GM19238 (cell line): ENCODE measurements at regions not wholly inside any gene's neighbourhood (a gene's known extent, or its start where the extent isn't known, plus 50 kb on each side); places are given as distances from the start of the nearest gene placed in this dataset.

Source experiments
- DNase-seq: peaks from one replicate; pipeline ENCODE4 v3.0.0; 2011; ENCODE audit warnings: low spot score; ENCODE audit not compliant: insufficient read length

DNA sequence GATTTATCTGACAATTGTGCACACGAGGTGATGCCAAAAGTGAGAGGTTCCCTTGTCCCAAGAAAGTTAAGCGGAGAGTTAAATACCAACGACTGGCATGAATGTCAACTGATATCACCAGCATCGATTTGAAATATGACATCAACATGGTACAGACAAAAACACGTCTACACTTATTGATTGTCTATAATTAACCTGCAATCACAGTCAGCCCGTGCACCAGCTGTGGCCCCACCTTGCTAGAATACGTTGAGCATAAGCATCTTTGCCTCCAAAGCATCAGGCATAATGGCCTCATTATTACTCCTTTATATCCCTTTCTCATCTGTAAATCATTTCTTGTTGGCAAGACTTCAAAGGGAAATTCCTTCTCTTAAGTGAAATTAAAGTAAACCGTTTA, 625.4 kb downstream of the IRX1 start:
- DNase-seq, result no peak

DNA sequence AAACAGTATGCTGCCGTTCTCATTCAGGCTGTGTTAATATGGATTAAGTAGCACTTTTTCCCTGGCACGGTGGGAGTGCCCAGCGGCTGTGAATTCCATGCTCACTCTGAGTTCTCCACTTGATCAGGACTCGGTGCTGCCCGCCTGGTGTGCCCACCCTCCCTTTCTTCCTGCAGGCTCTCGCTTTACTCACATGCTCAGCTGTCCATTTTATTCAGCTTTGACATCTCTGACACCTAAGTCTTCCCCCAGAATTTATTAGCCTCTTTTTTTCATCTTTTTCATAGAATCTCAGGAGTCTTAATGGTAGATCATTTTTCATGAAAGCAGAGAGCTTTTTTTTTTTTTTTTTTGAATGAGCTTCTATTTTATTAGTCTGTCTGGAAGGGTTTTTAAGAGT, 626.5 kb downstream of the IRX1 start:
- DNase-seq, result no peak

DNA sequence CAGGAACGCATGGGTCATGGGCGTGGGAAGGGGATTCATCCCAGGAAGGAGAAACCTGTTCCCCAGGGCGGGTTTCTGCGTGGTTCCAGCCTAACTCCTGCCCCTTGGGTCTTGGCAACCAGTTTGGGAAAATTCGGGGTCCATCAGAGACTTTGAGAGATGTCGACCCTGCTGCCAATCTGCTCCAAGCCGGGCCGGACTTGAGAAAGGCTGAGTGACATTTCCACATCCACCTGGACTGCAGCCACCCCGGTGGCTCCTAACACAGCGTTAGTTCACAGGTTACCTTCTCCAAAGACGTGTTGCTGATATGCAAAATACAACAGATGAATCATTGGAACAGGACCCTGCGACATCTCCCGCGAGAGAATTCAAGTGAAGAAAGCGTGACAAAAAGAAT, 627.2 kb downstream of the IRX1 start:
- DNase-seq, result no peak

DNA sequence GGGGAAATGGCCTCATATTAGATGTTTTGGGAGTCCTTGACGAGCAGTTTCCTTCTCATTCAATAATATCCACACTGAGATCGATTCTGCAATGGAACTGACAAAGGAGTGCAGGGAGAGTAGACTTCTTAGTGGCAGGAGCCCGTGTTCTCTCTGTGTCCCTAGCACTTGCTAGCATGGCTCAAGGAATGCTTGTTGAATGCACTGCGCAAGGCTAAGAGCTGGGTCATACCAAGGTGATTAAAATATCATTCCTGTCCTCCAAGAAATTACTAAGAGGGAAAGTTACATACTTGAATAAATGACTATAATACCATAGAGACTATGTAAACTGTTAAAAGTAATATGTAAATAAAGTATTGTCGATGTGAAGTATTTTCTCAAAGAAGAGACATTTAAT, 630.1 kb downstream of the IRX1 start:
- DNase-seq, result no peak

DNA sequence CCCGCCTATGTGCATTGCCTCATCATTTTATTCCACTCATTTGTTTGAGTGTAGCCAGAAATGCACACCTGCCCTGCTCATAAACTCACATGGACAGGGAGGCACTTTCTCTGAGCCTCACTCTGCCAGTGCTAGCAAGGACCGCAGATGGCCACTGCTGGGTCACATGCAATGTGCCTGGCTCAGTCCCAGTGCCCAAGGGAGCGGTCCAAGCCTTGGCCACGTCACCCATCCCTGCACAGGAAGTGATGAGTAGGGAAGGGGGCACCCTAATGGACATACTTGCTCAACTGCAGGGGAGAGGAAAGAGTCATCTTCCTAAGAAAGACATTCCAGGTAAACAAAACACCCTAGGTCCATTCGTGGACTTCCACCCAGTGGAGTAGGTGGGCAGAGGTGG, 630.9 kb downstream of the IRX1 start:
- DNase-seq, result no peak

DNA sequence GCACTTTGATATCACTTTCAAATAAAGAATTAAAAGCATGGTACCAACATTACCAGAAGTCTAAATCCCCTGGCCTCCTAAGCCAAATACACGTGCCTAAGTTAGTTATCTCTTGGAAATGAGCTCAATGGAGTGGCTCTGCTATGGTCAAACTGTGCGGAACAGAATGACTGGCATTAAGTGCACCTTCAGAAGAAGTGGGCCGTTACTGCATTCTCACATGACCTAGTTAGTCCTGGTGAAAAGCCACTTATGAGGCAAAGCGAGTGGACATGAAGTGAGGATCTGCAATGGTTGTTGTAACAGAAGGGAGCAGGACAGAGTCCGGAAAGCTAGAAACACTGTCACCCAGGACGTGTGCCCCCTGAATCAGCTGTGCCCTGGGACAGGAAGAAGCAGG, 633.1 kb downstream of the IRX1 start:
- no peak for DNase-seq

DNA sequence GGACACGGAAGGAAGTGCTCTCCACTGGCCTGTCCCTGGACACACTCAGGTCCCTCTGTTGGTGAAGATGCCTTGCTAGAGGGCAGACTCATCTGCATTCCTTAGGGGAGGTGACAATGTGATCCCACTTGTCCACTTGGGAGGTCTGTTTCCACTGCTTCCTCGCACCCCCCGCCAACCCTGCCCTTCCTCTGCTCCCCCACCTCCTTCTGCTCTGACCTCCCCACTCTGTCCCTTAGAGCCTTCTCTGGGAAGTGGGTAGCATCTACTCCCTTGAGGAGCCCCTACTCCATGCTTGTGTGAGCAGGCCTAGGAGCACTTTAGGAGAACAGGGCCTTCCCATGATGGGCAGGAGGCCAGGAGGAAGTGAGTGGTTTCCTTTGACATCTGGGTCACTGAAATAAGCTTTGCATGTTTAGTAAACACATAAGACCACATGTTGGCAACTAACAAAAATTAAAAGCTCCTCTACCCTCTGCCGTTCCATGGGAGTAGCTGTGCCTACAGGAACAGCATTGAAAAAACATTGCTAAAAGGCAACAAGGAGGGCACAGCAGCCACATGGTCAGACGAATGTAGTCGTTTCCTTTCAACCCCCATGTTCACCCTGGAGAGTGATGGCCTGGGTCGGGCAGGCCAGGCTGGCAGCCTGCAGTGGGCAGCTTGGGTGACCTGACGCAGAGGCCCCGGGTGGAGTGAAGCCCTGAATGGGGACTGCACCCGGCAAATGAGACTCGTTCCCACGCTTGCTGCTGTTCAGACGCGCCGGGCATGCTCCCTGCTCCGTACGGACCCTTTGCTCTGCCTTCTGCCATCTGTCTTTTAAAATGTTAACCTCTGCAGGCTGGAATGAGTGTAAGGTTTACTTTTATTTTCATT, 634.0 kb downstream of the IRX1 start:
- no peak for DNase-seq

DNA sequence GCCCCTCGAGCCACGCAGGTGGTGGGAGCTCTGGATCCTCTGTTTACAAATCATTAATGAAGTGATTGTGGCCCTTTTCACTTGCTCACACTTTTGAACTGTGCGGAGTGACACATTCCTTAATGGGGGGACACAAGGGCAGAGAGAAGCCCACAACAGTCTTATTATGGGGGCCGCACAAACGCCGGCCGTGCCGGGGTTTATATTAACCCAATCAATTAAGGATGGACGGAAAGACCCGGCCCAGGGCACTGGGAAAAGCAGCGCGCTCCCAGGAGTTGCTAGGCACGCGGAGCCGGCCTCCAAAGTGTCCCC, 634.8 kb downstream of the IRX1 start:
- DNase-seq, result no peak

DNA sequence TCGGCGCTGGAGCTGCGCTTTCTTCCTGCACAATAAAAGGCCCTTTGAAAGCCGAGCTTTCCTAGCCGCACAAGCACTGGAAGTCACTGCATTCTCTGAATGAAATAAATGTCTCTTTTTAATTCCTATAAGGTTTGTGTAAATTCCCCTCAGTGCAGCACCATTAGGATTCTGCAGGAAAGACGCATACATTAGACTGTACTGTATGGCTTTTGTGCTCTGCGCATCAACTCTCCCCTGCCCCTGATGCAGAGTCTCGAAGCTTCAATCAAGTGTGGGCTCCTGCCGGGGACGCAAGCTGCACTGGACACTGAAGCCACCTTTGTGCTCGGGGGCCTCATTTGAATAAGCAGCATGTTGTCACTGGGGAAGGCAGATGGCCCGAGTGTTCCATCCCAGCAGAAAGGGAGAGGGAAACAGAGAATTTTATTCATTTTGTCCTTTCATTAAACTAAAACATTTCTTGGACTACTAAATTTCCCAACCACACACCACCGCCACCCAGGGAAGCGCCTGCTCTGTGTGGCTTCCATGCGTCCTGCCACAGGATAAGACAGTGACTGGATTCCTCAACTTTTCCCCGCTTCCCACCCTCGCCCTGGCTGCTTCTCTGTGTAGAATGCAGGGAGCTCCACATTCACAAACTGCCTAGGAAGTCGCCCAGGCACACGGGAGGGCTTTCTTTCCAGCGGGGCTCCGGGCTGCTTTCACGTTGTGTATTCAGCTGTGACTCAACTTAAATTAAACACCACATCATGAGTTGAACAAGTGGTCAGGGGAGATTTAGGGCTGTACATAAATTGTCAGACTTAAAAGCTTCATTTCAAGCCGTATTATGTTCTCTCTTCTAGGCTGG, 635.4 kb downstream of the IRX1 start:
- DNase-seq, result no peak

DNA sequence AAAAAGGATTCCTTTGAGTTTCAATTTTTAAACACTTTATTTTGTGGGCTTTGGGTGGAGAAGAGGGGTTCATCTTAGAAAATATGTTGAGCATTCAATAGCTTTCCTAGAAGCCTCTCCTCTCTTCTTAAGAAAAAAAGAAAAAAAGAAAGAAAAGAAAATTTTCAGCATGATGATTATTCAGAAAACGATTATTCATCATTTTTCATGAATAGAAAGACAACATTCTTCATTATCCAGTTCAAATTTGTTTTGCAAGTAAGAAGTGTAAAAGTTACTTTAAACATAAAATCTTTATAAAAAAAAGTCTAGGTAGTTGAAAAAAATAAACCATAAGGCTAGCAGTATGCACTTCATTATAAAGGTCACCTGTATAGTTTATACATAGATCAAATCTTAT, 636.5 kb downstream of the IRX1 start:
- DNase-seq, result no peak

DNA sequence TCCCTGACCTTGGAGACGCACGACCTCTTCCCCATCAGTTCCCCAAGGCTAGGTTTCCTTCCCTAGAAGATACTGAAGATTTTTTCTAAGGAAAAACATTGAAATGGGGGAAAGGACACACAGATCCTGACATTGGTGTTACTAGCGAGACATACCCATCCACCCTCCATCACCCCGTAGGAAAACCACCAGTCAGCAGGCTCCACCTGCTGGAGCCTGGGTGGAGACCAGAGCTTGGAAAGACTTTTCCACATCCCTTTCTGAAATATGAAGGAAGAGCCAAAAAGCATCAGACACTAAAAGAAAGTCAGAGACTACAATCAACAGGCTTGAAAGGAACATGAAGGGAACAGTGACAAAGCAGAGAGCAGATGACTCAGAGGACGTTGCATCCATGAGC, 638.0 kb downstream of the IRX1 start:
- no peak for DNase-seq

DNA sequence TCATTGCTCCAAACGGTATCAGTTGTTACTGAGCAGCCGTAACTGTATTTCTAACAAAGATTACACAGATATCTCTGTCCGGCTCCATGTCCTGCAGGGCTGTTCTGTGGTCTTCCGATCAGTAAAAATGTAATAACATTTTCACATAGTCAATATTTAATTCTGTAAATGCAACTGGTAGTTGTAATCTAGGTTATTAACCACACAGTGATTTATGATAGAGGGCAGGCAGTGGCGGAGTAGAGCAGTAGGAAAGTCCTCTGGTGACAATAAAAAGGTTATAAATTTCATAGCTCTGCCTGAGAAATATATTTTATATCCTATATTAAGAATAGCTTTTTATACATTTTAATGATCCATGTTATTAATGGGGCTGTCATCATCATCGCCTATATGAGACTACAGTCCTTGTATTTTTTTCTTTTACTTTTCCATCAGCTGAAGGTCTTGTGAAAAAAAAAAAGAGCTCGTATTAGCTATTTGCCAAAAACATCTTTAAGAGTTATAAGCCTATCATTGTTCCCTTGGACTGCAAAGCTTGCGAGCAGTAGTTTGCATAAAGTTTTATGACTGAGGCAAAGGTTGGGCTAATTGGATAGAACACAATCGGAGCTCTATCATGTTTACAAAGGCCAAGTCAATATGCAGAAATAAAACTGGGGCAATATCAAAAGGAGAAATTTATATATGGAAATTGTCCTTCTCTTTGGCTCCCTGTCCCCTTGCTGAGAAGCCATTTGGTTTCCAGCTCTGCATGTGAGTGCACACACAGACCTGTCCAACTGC, 648.0 kb downstream of the IRX1 start:
- DNase-seq, result no peak

DNA sequence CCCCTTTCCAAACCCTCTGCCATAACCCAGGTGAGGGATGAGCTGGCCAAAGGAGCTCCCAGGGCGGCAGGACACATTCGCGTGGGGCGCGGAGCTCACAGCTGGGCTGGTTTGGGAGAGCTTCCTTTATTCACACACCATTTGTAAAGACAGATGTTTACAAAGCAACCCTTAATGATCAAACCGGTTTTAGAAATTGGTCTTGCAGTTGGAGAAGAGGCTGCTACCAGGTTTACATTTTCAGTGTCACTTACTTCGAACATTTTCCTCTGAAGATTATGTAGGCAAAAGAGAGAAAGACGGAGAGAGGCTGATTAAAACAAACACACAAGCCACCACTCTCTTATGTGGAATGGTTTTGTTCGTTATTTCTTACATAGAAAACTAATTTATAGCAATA, 648.7 kb downstream of the IRX1 start:
- DNase-seq, result no peak

DNA sequence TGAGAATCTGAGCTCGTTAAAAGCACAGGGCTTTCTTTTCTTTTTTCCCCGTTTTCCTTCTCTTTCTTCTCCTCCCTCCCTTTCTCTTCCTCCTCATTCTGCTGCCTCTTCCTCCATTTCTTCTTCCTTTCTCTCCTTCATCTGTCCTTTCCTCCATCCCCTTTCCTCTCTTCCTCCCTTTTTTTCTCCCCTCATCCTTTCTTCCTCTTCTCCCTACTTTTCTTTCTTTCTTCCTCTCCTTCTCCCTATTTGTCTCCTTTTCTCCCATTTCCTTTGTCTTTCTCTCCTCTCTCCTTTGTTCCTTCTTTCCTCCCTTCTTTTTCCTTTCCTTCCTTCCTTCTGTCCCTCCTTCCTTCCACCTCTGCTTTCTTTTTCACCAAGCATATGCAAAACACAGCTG, 649.4 kb downstream of the IRX1 start:
- DNase-seq, result no peak

DNA sequence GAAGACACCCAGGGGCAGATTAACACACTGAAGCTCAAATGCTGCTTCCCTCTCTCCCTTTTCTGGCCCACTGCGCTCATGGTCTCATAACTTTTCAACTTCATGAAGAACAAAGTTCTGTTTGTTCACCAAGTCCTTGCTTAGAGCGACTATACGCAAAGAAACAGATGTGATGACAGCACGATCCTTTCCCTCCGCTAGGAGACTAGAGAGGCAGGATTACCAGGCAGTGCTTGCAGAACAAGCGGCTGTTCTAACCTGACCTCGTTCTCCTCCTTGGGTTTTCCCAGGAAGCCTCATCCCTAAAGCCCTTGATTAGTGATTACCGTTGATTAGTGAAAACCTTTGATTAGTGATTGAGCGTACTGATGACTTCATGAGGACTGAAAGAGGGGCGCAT, 649.9 kb downstream of the IRX1 start:
- DNase-seq, result no peak

DNA sequence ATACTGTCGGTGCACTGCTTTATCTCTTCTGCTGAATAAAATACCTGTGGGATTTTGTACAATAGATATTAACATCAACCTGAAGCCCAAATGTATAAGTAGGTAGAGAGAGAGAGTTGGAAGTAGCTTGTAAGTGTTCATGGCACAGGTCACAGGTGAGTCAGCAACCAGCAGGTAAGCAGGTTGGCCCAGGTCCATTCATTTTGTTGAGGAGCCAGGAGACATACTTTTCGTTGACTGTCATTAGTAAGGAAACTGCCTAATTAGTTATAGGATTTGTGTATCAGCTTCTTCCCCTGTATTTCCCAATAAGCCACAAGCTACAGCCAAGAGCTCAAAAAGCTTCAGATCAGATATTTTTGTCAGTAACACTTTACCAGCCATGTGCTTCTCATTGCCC, 650.8 kb downstream of the IRX1 start:
- no peak for DNase-seq

DNA sequence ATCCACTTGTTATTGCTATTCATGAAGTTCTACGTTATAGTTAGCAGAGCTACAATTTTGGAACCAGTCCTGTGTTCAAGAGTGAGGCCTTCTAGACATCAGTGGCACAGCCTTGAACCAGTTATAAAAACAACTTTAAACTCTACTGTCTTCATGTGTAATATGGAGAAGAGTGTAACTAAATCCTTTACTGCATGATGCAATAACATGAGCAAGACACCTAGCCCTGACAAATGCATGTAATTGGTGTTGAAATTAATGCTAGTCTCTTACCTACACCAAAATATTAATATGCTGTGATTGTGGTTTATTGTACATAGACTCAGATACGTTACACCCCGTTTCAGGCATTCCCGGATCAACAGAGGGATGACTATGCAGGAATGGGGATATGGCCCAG, 654.6 kb downstream of the IRX1 start:
- DNase-seq, result no peak

DNA sequence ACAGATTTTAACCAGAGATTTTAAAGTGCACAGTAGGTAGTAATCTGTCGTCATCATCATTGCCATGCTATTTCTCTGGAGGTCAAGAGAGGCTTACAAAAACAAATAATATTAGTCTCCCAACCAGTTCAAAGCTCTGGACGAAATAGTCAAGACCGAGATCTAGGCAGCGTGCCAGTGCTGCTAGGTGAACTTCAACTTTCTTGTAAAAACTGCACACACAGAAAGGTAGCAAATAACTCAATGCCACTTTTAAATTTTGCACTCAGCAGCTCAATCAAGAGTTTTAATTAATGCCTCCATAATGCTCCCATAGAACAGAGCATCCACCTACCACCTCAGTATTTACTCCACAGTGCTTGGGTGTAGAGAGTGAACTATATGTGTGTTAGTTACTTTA, 656.8 kb downstream of the IRX1 start:
- DNase-seq, result no peak

DNA sequence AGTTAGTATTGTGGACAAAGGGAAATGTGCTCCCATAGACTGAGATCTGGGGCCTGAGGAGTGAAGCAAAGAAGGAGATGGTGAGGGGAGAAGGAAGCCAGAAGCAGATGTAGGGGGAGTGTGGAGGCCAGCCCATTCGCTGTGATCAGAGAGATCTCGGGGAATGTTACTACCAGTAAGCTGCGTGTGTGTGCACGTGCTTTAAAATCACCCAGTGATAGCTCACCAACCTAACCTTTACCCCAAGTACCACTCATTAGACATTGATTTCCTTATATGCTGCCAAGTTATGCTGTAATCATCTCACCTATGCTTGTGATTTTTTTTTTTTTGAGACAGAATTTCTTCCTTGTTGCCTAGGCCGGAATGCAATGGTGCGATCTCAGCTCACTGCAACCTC, 659.1 kb downstream of the IRX1 start:
- no peak for DNase-seq

DNA sequence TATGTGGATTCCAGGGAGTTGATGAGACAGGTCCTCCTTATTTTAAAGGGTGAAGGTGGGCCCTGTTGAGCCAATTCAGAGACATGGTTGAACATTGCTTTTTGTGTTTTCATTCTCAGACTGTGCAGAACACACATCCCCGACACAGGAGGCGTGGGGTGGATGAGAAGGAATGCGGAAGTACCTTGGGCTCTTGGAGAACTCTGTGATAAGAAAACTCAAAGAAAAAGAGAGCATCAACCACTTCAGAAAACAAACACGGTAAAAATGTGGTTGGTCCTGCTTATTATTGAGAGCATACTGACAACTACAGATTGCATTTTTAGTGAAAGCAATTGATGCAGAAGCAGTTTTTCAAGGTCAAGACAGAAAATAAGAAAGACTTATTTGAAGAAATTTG, 659.8 kb downstream of the IRX1 start:
- no peak for DNase-seq

DNA sequence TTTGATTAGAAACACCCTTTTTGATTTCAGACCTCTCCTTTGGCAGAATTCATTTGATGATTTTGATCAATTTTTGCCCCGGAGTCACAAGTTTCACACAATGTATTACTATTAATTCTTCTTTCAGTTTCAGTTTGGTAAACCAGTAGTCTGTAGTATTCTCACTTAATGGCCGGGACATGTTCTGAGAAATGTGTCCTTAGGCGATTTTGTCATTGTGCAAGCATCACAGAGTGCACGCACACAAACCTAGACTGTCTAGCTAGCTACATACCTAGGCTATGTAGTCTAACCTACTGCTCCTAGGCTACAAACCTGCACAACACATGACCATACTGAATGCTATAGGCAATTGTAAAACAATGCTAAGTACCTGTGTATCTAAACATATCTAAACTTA, 662.5 kb downstream of the IRX1 start:
- DNase-seq, result no peak

DNA sequence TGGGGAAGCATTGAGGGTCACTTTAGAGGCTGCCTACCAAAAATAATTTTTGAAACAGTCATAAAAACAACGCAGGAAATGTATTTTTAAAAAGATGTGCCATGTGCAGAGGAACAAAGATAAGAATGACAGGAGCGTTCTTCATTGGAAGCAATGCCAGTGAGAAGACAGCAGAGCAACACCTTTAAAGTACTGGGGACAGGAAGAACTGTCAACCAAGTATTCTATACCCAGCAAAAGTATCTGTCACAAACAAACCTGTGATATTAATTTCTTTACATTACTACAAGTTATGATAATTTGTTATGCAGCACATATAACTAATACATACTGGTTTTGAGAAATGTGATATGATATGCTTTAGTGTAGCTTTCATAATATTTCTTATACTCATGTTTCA, 675.6 kb downstream of the IRX1 start:
- DNase-seq, result no peak
